MM.1S (cell line): ENCODE measurements at regions not wholly inside any gene's neighbourhood (a gene's known extent, or its start where the extent isn't known, plus 50 kb on each side); places are given as distances from the start of the nearest gene placed in this dataset.

Experiments
- CTCF ChIP-seq: fragments of 300-600 bp; sonication (generic); IDR thresholded peaks from 2 replicates; pipeline ENCODE4 v1.5.1; 2016; ENCODE audit warnings: antibody characterized with exemption, low read length, mixed read lengths
- EZH2phosphoT487 ChIP-seq: fragments of 300-600 bp; sonication (generic); IDR thresholded peaks from 2 replicates; pipeline ENCODE4 v1.6.1; 2018; ENCODE audit warnings: antibody characterized with exemption, low read length

- TF ChIP-seq CTCF (no peak), EZH2phosphoT487 (no peak)
Measured at GRCh38 chr5:152144030-152144429, 219.4 kb upstream of the GLRA1 start.
